Endodermal cell (in vitro differentiated cells): ENCODE measurements at regions not wholly inside any gene's neighbourhood (a gene's known extent, or its start where the extent isn't known, plus 50 kb on each side); places are given as distances from the start of the nearest gene placed in this dataset.

Experiments used
- DNase-seq: peaks from one replicate; pipeline ENCODE4 v3.0.0-alpha.2; 2017
- H3K27ac ChIP-seq: 2 replicates; pipeline ENCODE4 v1.5.1; 2013; ENCODE audit warnings: mild to moderate bottlenecking, low read depth, low read length, moderate library complexity
- H3K27me3 ChIP-seq: 2 replicates; pipeline ENCODE4 v1.6.1; 2013; ENCODE audit warnings: mild to moderate bottlenecking, low read length, moderate library complexity; ENCODE audit not compliant: insufficient read depth, control insufficient read depth, poor library complexity, severe bottlenecking
- H3K36me3 ChIP-seq: 2 replicates; pipeline ENCODE4 v1.7.0; 2013; ENCODE audit warnings: mild to moderate bottlenecking, low read length, moderate library complexity; ENCODE audit not compliant: control insufficient read depth, insufficient read depth
- H3K4me1 ChIP-seq: one replicate; pipeline ENCODE4 v1.7.0; 2013; ENCODE audit warnings: low read length; ENCODE audit not compliant: control insufficient read depth, insufficient read depth
- H3K4me3 ChIP-seq: 2 replicates; pipeline ENCODE4 v1.5.1; 2013; ENCODE audit warnings: mild to moderate bottlenecking, low read length, moderate library complexity
- H3K9ac ChIP-seq: 2 replicates; pipeline ENCODE4 v1.6.1; 2013; ENCODE audit warnings: mild to moderate bottlenecking, low read length, moderate library complexity; ENCODE audit not compliant: poor library complexity, severe bottlenecking; ENCODE audit errors: extremely low read depth
- H3K9me3 ChIP-seq: 2 replicates; pipeline ENCODE4 v1.6.1; 2013; ENCODE audit warnings: mild to moderate bottlenecking, low read length, moderate library complexity; ENCODE audit not compliant: control insufficient read depth
- H3K27ac Mint-ChIP-seq: 2 replicates; pipeline ENCODE4 v1.8.0; 2020; ENCODE audit warnings: mixed read lengths
- H3K27me3 Mint-ChIP-seq: 2 replicates; pipeline ENCODE4 v1.8.0; 2021; ENCODE audit warnings: mild to moderate bottlenecking, mixed read lengths; ENCODE audit not compliant: insufficient read depth
- H3K36me3 Mint-ChIP-seq: 2 replicates; pipeline ENCODE4 v1.8.0; 2020; ENCODE audit warnings: low read depth, mixed read lengths
- H3K4me1 Mint-ChIP-seq: 2 replicates; pipeline ENCODE4 v1.8.0; 2020; ENCODE audit warnings: mixed read lengths
- H3K4me3 Mint-ChIP-seq: 2 replicates; pipeline ENCODE4 v1.8.0; 2020; ENCODE audit warnings: mild to moderate bottlenecking, moderate library complexity, mixed read lengths
- H3K9me3 Mint-ChIP-seq: 2 replicates; pipeline ENCODE4 v1.8.0; 2020; ENCODE audit warnings: mild to moderate bottlenecking, mixed read lengths
- CTCF ChIP-seq: fragments of 200-600 bp; sonication (generic); conservative IDR thresholded peaks from 2 replicates; pipeline ENCODE4 v1.5.0; 2021; ENCODE audit warnings: antibody characterized with exemption, mild to moderate bottlenecking
- WGBS, 2 experiments: methylation state at CpG; one replicate each; pipeline versions ENCODE4 v1.1.5 to v1.1.7; 2013; ENCODE audit warnings: missing lambda C conversion rate in 2 of 2, mixed read lengths in 1 of 2; ENCODE audit not compliant: insufficient coverage in 1 of 2, insufficient read length in 1 of 2; 5-methylcytosine and 5-hydroxymethylcytosine counted together

GRCh38 chr4:157739242-157739641 lies 433.6 kb downstream of the GASK1B start:
- no peaks in the 10 kb centered on the region for H3K27me3 Mint-ChIP-seq
- H3K27ac Mint-ChIP-seq, result no peak overlapping the region
- no peaks in the 10 kb centered on the region for H3K4me1 ChIP-seq
- no peaks in the 10 kb centered on the region for H3K36me3 ChIP-seq
- no peaks in the 10 kb centered on the region for H3K9me3 ChIP-seq
- H3K9me3 Mint-ChIP-seq, result no peaks in the 10 kb centered on the region
- H3K27ac ChIP-seq, result no peak overlapping the region
- DNase-seq, result no peak
- H3K36me3 Mint-ChIP-seq, result no peaks in the 10 kb centered on the region
- WGBS, 2 experiments, result 81 to 90% methylated on average over 2 of the region's 2 CpGs
- no peaks in the 10 kb centered on the region for H3K27me3 ChIP-seq
- H3K4me1 Mint-ChIP-seq, result no peaks in the 10 kb centered on the region
- no peak overlapping the region for H3K9ac ChIP-seq
- no peak overlapping the region for H3K4me3 ChIP-seq
- H3K4me3 Mint-ChIP-seq, result no peak overlapping the region
- TF ChIP-seq CTCF, result no peak

GRCh38 chr4:157728215-157728614 lies 444.6 kb downstream of the GASK1B start:
- whole genome bisulfite sequencing, 2 experiments, result 88 to 100% methylated on average over 3 of the region's 3 CpGs

GRCh38 chr4:157727163-157727562 lies 445.7 kb downstream of the GASK1B start:
- H3K9me3 Mint-ChIP-seq, result no peaks in the 10 kb centered on the region
- H3K27ac Mint-ChIP-seq, result no peak overlapping the region
- Histone ChIP-seq H3K9ac (no peak overlapping the region), H3K27ac (no peak overlapping the region), H3K36me3 (no peaks in the 10 kb centered on the region), H3K4me1 (no peaks in the 10 kb centered on the region), H3K9me3 (no peaks in the 10 kb centered on the region), H3K4me3 (no peak overlapping the region), H3K27me3 (no peaks in the 10 kb centered on the region)
- H3K27me3 Mint-ChIP-seq, result no peaks in the 10 kb centered on the region
- DNase-seq, result no peak
- no peaks in the 10 kb centered on the region for H3K36me3 Mint-ChIP-seq
- 92% methylated on average over 2 of the region's 2 CpGs; no CpG with 5 or more reads in 1 of the 2 experiments for WGBS, 2 experiments
- H3K4me3 Mint-ChIP-seq, result no peak overlapping the region
- TF ChIP-seq CTCF, result no peak
- H3K4me1 Mint-ChIP-seq, result no peaks in the 10 kb centered on the region

More at GRCh38 chr4:157728215-157728614, 444.6 kb downstream of the GASK1B start:
- Histone ChIP-seq H3K9me3 (no peaks in the 10 kb centered on the region), H3K27me3 (no peaks in the 10 kb centered on the region), H3K9ac (no peak overlapping the region), H3K27ac (no peak overlapping the region), H3K36me3 (no peaks in the 10 kb centered on the region), H3K4me3 (no peak overlapping the region), H3K4me1 (no peaks in the 10 kb centered on the region)
- Mint-ChIP-seq H3K4me1 (no peaks in the 10 kb centered on the region), H3K9me3 (no peaks in the 10 kb centered on the region), H3K36me3 (no peaks in the 10 kb centered on the region), H3K4me3 (no peak overlapping the region), H3K27ac (no peak overlapping the region), H3K27me3 (no peaks in the 10 kb centered on the region)
- no peak for TF ChIP-seq CTCF
- DNase-seq, result no peak
